AG09319 (cell line): ENCODE measurements at regions not wholly inside any gene's neighbourhood (a gene's known extent, or its start where the extent isn't known, plus 50 kb on each side); places are given as distances from the start of the nearest gene placed in this dataset.

Experiments used
- DNase-seq: peaks from one replicate; pipeline ENCODE4 v3.0.0-alpha.2; 2010; ENCODE audit warnings: low read depth; ENCODE audit errors: extremely low read depth
- TF ChIP-seq, protein P1 (sequence below): IDR thresholded peaks from 2 replicates; pipeline ENCODE4 v1.5.1; 2011; ENCODE audit warnings: low read depth, mild to moderate bottlenecking, inconsistent platforms, low read length, moderate library complexity

DNA sequence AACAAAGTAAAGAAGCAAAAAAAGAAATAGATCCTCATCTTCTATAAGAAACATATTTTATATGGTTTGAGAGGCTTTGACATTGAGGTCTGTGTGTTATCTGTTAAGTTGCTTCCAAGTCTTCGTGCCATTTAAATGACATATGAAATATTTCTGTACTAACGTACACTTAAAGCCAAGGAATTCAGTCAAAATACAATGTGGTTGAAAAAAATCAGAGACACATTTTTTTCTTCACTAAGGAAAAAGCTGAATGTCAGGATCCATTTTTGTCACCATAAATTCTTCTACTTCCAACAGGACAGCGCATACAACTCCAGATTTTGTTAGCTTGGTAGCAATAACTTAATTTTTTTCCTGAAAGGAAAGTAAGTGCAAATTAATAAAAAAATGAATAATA lies 168.5 kb downstream of the FAT4 start:
- no peak for DNase-seq
- TF ChIP-seq, protein P1, sequence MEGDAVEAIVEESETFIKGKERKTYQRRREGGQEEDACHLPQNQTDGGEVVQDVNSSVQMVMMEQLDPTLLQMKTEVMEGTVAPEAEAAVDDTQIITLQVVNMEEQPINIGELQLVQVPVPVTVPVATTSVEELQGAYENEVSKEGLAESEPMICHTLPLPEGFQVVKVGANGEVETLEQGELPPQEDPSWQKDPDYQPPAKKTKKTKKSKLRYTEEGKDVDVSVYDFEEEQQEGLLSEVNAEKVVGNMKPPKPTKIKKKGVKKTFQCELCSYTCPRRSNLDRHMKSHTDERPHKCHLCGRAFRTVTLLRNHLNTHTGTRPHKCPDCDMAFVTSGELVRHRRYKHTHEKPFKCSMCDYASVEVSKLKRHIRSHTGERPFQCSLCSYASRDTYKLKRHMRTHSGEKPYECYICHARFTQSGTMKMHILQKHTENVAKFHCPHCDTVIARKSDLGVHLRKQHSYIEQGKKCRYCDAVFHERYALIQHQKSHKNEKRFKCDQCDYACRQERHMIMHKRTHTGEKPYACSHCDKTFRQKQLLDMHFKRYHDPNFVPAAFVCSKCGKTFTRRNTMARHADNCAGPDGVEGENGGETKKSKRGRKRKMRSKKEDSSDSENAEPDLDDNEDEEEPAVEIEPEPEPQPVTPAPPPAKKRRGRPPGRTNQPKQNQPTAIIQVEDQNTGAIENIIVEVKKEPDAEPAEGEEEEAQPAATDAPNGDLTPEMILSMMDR: no peak

DNA sequence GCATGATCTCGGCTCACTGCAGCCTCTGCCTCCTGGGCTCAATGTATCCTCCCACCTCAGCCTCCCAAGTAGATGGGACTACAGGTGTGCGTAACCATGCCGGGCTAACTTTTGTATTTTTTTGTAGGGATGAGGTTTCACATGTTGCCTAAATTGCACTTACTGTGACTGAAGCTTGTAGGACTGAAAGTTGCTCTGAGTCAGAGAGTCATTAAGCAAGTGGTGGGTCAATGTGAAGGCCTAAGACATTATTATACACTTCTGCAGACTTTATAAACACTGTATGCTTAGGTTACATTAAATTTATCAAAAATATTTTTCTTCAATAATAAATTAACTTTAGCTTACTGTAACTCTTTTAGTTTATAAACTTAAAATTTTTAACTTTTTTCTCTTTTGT lies 170.2 kb downstream of the FAT4 start:
- no peak for DNase-seq
- TF ChIP-seq, protein P1: no peak

DNA sequence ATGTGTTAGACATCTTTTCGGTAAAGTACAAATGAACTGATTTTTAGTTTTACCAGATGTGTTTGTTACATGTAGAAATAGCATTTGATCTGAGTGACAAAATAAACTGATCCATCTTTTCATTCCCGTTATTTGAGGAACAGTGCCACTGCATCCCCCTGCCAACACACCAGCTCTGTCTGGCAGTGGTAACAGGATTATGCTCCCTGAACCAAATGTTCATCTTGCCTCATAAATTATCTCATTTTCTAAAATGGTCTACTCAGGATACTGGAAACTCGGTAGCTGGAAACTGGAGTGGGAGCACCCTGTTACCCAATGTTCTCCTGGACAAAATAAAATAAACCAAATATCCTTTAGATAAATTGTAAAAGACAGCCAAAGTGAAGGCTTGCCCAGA lies 171.6 kb downstream of the FAT4 start:
- DNase-seq: no peak
- TF ChIP-seq, protein P1: no peak

DNA sequence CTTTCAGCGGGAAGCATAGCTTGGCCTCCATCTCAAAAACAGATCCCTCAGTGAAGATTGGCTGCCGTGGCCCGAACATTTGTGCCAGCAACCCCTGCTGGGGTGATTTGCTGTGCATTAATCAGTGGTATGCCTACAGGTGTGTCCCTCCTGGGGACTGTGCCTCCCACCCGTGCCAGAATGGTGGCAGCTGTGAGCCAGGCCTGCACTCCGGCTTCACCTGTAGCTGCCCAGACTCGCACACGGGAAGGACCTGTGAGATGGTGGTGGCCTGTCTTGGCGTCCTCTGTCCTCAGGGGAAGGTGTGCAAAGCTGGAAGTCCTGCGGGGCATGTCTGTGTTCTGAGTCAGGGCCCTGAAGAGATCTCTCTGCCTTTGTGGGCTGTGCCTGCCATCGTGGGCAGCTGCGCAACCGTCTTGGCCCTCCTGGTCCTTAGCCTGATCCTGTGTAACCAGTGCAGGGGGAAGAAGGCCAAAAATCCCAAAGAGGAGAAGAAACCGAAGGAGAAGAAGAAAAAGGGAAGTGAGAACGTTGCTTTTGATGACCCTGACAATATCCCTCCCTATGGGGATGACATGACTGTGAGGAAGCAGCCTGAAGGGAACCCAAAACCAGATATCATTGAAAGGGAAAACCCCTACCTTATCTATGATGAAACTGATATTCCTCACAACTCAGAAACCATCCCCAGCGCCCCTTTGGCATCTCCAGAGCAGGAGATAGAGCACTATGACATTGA lies 175.4 kb downstream of the FAT4 start:
- TF ChIP-seq, protein P1: no peak
- no peak for DNase-seq

DNA sequence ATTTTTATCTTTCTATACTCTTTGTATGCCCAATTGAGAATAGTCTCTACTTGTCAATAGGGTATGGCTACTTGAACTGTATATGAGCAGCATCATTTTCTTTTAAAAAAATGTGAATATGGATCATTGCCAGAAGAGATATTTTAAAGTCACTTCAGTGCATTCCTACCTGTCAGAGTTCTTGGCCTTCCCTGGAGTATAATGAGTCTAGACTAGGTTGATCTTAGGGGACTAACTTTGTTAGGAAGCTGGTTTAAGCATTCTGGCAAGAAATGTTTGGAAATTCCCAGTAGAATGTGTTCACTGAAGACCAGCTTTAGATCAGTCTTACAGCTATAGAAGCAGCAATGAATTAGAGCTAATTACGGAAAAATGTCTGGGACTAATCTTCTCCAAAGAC lies 178.2 kb downstream of the FAT4 start:
- TF ChIP-seq, protein P1: no peak
- no peak for DNase-seq

DNA sequence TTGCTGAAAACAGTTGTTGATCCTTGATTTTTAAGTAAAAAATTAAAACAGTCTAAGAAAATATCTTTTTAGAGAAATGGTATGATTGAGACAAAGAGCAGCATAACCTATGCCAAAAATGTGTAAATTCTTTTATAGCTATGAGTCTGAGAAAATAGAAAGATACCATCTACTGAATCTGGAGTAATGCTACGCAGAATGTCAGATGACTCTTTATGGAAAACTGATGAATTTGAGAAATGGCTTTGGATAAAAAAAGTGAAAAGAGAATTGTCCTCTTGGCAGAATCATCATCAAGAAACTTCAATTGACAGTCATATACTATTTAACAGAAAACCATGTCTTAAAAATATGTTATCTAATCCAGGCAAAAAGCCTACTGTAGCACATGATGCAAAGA lies 183.1 kb downstream of the FAT4 start:
- no peak for DNase-seq
- TF ChIP-seq, protein P1: no peak

DNA sequence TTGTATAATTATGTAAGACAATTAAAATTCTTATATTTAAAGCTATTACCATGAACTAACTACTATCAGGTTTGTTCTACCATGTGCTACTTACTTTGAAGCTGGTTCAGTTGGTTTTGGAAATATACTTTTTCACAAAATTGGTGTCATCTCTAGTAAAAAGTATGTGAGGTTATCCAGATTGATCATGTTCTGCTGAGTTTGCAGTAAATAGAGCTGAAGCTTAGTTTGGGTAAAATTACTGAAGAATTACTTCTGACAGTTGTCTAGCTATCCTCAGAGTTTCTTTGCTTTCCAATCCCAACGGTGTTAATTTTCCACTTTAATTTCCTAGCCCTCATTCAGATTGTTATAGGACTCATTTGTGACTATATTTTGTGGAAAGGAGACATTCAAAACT lies 184.2 kb downstream of the FAT4 start:
- TF ChIP-seq, protein P1: no peak
- no peak for DNase-seq
